Transverse colon (tissue), 4 donors: ENCODE measurements at regions not wholly inside any gene's neighbourhood (a gene's known extent, or its start where the extent isn't known, plus 50 kb on each side); places are given as distances from the start of the nearest gene placed in this dataset.

Source experiments
- CTCF ChIP-seq, 5 experiments: fragments of 200-600 bp in 3 of 5; fragments of 450-650 bp in 2 of 5; sonication (generic) in 3 of 5; IDR thresholded peaks; 1 replicate in 2 of 5; 2 replicates in 3 of 5; pipeline ENCODE4 v1.5.1; 2016 to 2017; ENCODE audit warnings: antibody characterized with exemption in 5 of 5, inconsistent platforms in 3 of 5, mild to moderate bottlenecking in 2 of 5, moderate library complexity in 1 of 5
- POLR2AphosphoS5 ChIP-seq, 3 donors: sonication (generic); formaldehyde crosslinking; IDR thresholded peaks; one replicate each; pipeline ENCODE4 v1.6.1; 2016; ENCODE audit warnings: antibody characterized with exemption in 3 of 3

GRCh38 chr15:77727635-77728304 is 95.1 kb upstream of the LINGO1 start:
- TF ChIP-seq POLR2AphosphoS5 (IDR thresholded peaks at IDR 0.05), result no peak
- TF ChIP-seq CTCF (IDR thresholded peaks at IDR 0.05), result no peak
